Panc1 (cell line): ENCODE measurements at regions not wholly inside any gene's neighbourhood (a gene's known extent, or its start where the extent isn't known, plus 50 kb on each side); places are given as distances from the start of the nearest gene placed in this dataset.

Experiments used
- POLR2AphosphoS5 ChIP-seq: IDR thresholded peaks from 2 replicates; pipeline ENCODE4 v1.6.1; 2012; ENCODE audit warnings: mild to moderate bottlenecking, low read depth, low read length, moderate library complexity
- SIN3A ChIP-seq: IDR thresholded peaks from 2 replicates; pipeline ENCODE4 v1.6.1; 2012; ENCODE audit warnings: low read depth, mild to moderate bottlenecking, low read length, moderate library complexity, borderline replicate concordance; ENCODE audit not compliant: insufficient read depth
- TF ChIP-seq, protein P1 (sequence below): fragments of 450-650 bp; IDR thresholded peaks from 2 replicates; pipeline ENCODE4 v1.5.1; 2017; ENCODE audit warnings: mild to moderate bottlenecking
- TF ChIP-seq, protein P2 (sequence below), 2 experiments: IDR thresholded peaks; 2 replicates each; pipeline ENCODE4 v1.6.1; 2011 to 2012; ENCODE audit warnings: low read depth in 2 of 2, control low read depth in 1 of 2, low read length in 1 of 2, mild to moderate bottlenecking in 1 of 2, moderate library complexity in 1 of 2; ENCODE audit not compliant: insufficient read depth in 1 of 2

DNA sequence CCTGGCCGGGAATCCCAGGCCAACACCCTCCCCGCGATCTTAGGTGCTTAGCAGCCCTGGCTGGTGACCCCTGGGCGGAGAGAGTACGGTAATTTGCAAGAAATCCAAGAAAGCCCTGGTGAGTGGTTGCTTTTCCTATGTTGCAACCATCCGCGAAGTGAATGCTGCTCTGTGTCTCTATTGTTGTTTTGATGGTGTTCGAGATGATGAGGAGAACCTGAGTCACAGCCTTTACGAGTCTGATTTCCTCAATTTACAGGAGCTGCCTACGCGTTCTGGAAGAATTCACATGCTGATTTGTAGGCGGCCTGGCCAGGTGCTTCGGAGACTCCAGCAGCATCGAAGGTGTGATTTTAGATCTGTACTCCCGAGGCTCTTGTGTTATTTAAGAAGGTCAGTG lies 63.3 kb downstream of the TMEM235 start:
- TF ChIP-seq POLR2AphosphoS5 (no peak), SIN3A (no peak)
- TF ChIP-seq, protein P1, sequence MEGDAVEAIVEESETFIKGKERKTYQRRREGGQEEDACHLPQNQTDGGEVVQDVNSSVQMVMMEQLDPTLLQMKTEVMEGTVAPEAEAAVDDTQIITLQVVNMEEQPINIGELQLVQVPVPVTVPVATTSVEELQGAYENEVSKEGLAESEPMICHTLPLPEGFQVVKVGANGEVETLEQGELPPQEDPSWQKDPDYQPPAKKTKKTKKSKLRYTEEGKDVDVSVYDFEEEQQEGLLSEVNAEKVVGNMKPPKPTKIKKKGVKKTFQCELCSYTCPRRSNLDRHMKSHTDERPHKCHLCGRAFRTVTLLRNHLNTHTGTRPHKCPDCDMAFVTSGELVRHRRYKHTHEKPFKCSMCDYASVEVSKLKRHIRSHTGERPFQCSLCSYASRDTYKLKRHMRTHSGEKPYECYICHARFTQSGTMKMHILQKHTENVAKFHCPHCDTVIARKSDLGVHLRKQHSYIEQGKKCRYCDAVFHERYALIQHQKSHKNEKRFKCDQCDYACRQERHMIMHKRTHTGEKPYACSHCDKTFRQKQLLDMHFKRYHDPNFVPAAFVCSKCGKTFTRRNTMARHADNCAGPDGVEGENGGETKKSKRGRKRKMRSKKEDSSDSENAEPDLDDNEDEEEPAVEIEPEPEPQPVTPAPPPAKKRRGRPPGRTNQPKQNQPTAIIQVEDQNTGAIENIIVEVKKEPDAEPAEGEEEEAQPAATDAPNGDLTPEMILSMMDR = no peak
- TF ChIP-seq, protein P2, sequence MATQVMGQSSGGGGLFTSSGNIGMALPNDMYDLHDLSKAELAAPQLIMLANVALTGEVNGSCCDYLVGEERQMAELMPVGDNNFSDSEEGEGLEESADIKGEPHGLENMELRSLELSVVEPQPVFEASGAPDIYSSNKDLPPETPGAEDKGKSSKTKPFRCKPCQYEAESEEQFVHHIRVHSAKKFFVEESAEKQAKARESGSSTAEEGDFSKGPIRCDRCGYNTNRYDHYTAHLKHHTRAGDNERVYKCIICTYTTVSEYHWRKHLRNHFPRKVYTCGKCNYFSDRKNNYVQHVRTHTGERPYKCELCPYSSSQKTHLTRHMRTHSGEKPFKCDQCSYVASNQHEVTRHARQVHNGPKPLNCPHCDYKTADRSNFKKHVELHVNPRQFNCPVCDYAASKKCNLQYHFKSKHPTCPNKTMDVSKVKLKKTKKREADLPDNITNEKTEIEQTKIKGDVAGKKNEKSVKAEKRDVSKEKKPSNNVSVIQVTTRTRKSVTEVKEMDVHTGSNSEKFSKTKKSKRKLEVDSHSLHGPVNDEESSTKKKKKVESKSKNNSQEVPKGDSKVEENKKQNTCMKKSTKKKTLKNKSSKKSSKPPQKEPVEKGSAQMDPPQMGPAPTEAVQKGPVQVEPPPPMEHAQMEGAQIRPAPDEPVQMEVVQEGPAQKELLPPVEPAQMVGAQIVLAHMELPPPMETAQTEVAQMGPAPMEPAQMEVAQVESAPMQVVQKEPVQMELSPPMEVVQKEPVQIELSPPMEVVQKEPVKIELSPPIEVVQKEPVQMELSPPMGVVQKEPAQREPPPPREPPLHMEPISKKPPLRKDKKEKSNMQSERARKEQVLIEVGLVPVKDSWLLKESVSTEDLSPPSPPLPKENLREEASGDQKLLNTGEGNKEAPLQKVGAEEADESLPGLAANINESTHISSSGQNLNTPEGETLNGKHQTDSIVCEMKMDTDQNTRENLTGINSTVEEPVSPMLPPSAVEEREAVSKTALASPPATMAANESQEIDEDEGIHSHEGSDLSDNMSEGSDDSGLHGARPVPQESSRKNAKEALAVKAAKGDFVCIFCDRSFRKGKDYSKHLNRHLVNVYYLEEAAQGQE (IDR thresholded peaks at IDR 0.05; ENCODE audit: insufficient read depth in 1 of 2, low read depth in 2 of 2, low read length in 1 of 2) = no peak
